Hepatocyte (in vitro differentiated cells): ENCODE measurements at regions not wholly inside any gene's neighbourhood (a gene's known extent, or its start where the extent isn't known, plus 50 kb on each side); places are given as distances from the start of the nearest gene placed in this dataset.

Experiments used
- DNase-seq: peaks from one replicate; pipeline ENCODE4 v3.0.0-alpha.2; 2016; ENCODE audit warnings: low spot score
- H2AFZ ChIP-seq: fragments of 200-600 bp; sonication (generic); 2 replicates; pipeline ENCODE4 v1.6.0; 2016; ENCODE audit warnings: antibody characterized with exemption, mild to moderate bottlenecking
- H3K27ac ChIP-seq: fragments of 200-600 bp; sonication (generic); 2 replicates; pipeline ENCODE4 v1.5.1; 2016; ENCODE audit warnings: mild to moderate bottlenecking
- H3K27me3 ChIP-seq: fragments of 200-600 bp; sonication (generic); 2 replicates; pipeline ENCODE4 v1.6.1; 2016
- H3K36me3 ChIP-seq: fragments of 200-600 bp; sonication (generic); replicated peaks from 2 replicates; pipeline ENCODE4 v1.5.1; 2016; ENCODE audit warnings: low read depth; ENCODE audit not compliant: insufficient read depth
- H3K4me1 ChIP-seq: fragments of 200-600 bp; sonication (generic); 2 replicates; pipeline ENCODE4 v1.5.1; 2016; ENCODE audit warnings: mild to moderate bottlenecking, moderate library complexity; ENCODE audit not compliant: insufficient read depth
- H3K4me2 ChIP-seq: fragments of 200-600 bp; sonication (generic); 2 replicates; pipeline ENCODE4 v1.6.0; 2016
- H3K4me3 ChIP-seq: fragments of 200-600 bp; sonication (generic); 2 replicates; pipeline ENCODE4 v1.5.1; 2016; ENCODE audit warnings: mild to moderate bottlenecking
- H3K79me2 ChIP-seq: fragments of 200-600 bp; sonication (generic); 2 replicates; pipeline ENCODE4 v1.6.0; 2017; ENCODE audit warnings: mild to moderate bottlenecking
- H3K9me2 ChIP-seq: fragments of 200-600 bp; sonication (generic); replicated peaks from 2 replicates; pipeline ENCODE4 v1.6.0; 2017; ENCODE audit warnings: mild to moderate bottlenecking; ENCODE audit not compliant: insufficient read depth
- H3K9me3 ChIP-seq: fragments of 200-600 bp; sonication (generic); 2 replicates; pipeline ENCODE4 v1.5.1; 2016; ENCODE audit warnings: low read depth, mild to moderate bottlenecking
- H4K20me1 ChIP-seq: fragments of 200-600 bp; sonication (generic); 2 replicates; pipeline ENCODE4 v1.6.0; 2016; ENCODE audit warnings: mild to moderate bottlenecking; ENCODE audit not compliant: insufficient read depth, poor library complexity, severe bottlenecking
- EZH2 ChIP-seq: fragments of 200-600 bp; sonication (generic); IDR thresholded peaks from 2 replicates; pipeline ENCODE4 v1.6.1; 2016; ENCODE audit warnings: antibody characterized with exemption, mild to moderate bottlenecking, borderline replicate concordance
- EZH2phosphoT487 ChIP-seq: fragments of 200-600 bp; sonication (generic); IDR thresholded peaks from one replicate; pipeline ENCODE4 v1.6.1; 2018; ENCODE audit warnings: antibody characterized with exemption, mild to moderate bottlenecking, low read depth, moderate library complexity; ENCODE audit not compliant: unreplicated experiment, severe bottlenecking
- WGBS: methylation state at CpG from one replicate; pipeline ENCODE4 v1.1.6; 2016; ENCODE audit warnings: low lambda C conversion rate; ENCODE audit errors: missing lambda C conversion rate; 5-methylcytosine and 5-hydroxymethylcytosine counted together
- TF ChIP-seq, protein P1 (sequence below): fragments of 200-600 bp; sonication (generic); IDR thresholded peaks from 2 replicates; pipeline ENCODE4 v1.5.1; 2016; ENCODE audit warnings: antibody characterized with exemption, mild to moderate bottlenecking; ENCODE audit not compliant: poor library complexity

DNA sequence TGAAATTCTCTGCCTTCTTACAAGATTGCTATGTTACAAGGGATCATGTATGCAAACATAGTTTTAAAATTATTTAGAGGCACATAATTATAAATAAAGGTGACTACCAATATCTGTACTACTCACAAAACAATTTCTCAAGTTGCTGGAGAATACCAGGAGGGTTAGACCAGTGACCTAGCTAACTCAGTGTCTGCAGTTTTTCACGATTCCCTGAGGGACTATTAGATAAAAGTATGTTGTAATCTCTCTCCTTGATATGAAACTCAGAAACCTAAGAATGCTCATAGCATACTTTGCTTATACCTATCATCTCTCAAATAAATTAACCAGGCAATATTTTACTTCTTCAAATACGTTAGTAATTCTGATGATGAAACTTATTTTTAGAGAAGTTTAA, 534.0 kb upstream of the ANKRD30A start:
- Histone ChIP-seq H3K27me3 (no peaks in the 10 kb centered on the region), H3K9me2 (no peaks in the 10 kb centered on the region), H4K20me1 (no peaks in the 10 kb centered on the region), H3K4me1 (no peaks in the 10 kb centered on the region), H3K4me2 (no peak overlapping the region), H3K36me3 (no peaks in the 10 kb centered on the region), H3K27ac (no peak overlapping the region), H3K9me3 (no peaks in the 10 kb centered on the region), H3K79me2 (no peaks in the 10 kb centered on the region), H2AFZ (no peak overlapping the region), H3K4me3 (no peak overlapping the region)
- no peak for DNase-seq
- WGBS: 78% methylated on average over 2 of the region's 2 CpGs
- TF ChIP-seq, protein P1, sequence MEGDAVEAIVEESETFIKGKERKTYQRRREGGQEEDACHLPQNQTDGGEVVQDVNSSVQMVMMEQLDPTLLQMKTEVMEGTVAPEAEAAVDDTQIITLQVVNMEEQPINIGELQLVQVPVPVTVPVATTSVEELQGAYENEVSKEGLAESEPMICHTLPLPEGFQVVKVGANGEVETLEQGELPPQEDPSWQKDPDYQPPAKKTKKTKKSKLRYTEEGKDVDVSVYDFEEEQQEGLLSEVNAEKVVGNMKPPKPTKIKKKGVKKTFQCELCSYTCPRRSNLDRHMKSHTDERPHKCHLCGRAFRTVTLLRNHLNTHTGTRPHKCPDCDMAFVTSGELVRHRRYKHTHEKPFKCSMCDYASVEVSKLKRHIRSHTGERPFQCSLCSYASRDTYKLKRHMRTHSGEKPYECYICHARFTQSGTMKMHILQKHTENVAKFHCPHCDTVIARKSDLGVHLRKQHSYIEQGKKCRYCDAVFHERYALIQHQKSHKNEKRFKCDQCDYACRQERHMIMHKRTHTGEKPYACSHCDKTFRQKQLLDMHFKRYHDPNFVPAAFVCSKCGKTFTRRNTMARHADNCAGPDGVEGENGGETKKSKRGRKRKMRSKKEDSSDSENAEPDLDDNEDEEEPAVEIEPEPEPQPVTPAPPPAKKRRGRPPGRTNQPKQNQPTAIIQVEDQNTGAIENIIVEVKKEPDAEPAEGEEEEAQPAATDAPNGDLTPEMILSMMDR: no peak
- no peak for TF ChIP-seq EZH2phosphoT487
- TF ChIP-seq EZH2: no peak

- Histone ChIP-seq H3K27me3 (no peaks in the 10 kb centered on the region), H3K36me3 (no peaks in the 10 kb centered on the region), H3K9me2 (no peaks in the 10 kb centered on the region), H3K4me1 (no peaks in the 10 kb centered on the region), H3K4me2 (no peak overlapping the region), H3K79me2 (no peaks in the 10 kb centered on the region), H4K20me1 (no peaks in the 10 kb centered on the region), H3K4me3 (no peak overlapping the region), H2AFZ (no peak overlapping the region), H3K27ac (no peak overlapping the region), H3K9me3 (no peaks in the 10 kb centered on the region)
- TF ChIP-seq EZH2phosphoT487: no peak
- TF ChIP-seq EZH2: no peak
- TF ChIP-seq, protein P1: no peak
- DNase-seq: no peak
Observed at GRCh38 chr10:36583690-36584089, 541.7 kb upstream of the ANKRD30A start.

GRCh38 chr10:36581237-36581636, 544.2 kb upstream of the ANKRD30A start:
- Histone ChIP-seq H3K27ac (no peak overlapping the region), H4K20me1 (no peaks in the 10 kb centered on the region), H3K4me1 (no peaks in the 10 kb centered on the region), H3K9me3 (no peaks in the 10 kb centered on the region), H3K79me2 (no peaks in the 10 kb centered on the region), H3K36me3 (no peaks in the 10 kb centered on the region), H3K9me2 (no peaks in the 10 kb centered on the region), H3K4me3 (no peak overlapping the region), H3K4me2 (no peak overlapping the region), H2AFZ (no peak overlapping the region), H3K27me3 (no peaks in the 10 kb centered on the region)
- 98% methylated on average over 2 of the region's 2 CpGs for WGBS
- no peak for TF ChIP-seq EZH2phosphoT487
- DNase-seq: no peak

GRCh38 chr10:36578306-36578705, 547.1 kb upstream of the ANKRD30A start:
- Histone ChIP-seq H4K20me1 (no peaks in the 10 kb centered on the region), H3K4me2 (no peak overlapping the region), H3K79me2 (no peaks in the 10 kb centered on the region), H3K4me1 (no peaks in the 10 kb centered on the region), H2AFZ (no peak overlapping the region), H3K9me2 (no peaks in the 10 kb centered on the region), H3K4me3 (no peak overlapping the region), H3K36me3 (no peaks in the 10 kb centered on the region), H3K9me3 (no peaks in the 10 kb centered on the region), H3K27ac (no peak overlapping the region), H3K27me3 (no peaks in the 10 kb centered on the region)
- DNase-seq: no peak
- 92% methylated on average over 5 of the region's 5 CpGs for WGBS
- TF ChIP-seq EZH2phosphoT487 (no peak), EZH2 (no peak)
- TF ChIP-seq, protein P1: no peak
